Putamen (tissue), 1 donor: ENCODE measurements at regions not wholly inside any gene's neighbourhood (a gene's known extent, or its start where the extent isn't known, plus 50 kb on each side); places are given as distances from the start of the nearest gene placed in this dataset.
"Not testable (repeated sequence)": the region's sequence is repeated elsewhere in the genome, so short reads cannot be mapped to it uniquely, and the experiment has no call there.

ENCODE experiments used
- DNase-seq: peaks from one replicate; pipeline ENCODE4 v3.0.0-alpha.2; 2016; ENCODE audit warnings: low spot score

DNA sequence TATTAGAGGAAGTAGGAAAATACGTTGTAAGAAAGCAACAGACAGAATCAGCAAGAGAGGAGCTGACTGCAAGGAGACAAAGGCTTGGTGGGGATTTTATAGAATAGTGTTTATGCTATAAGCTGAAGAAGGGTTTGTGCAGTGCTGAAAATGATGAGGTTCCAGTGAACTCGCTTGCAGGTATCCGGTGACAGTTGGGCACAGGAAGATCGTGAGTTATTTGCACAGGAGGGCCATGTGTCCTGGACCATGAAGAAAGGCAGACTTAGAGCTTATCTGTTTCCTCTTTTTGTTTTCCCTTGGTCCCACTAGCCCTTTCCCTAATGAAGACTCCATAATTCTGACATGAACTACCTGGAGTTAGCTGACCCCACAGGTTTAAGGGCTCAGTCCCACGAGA is 61.4 kb downstream of the NXNL2 start:
- DNase-seq = no peak

DNA sequence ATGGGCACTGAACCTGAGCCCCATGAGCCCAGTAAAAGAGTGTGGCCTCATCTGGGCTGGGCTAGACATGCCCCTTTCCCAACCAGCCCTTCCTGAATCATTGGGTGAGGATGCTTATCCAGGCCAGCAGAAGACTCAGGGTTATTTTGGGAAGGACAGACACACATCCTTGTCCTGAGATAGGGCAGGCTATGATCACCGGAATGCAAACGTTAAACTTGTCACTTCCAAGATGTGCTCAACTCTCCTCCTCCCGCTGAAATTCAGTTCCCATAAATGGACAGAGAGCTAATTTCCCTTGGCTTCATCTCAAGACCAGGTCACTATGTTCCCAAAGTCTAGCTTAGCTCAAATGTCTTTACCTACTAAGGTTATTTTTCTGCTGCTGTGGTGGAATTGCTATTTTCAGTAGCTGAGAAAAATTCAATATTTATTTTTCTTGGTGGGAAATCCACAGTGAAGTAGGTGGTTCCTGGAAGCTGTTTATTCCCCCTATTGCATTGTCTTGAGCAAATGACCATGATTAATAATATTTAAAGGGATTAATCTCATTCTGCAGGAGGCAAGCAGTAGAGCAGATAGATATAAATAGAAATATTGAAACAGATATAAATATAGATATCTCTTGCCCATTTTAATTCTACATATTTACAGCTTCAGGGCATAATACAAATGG is 70.0 kb downstream of the NXNL2 start:
- no peak for DNase-seq

DNA sequence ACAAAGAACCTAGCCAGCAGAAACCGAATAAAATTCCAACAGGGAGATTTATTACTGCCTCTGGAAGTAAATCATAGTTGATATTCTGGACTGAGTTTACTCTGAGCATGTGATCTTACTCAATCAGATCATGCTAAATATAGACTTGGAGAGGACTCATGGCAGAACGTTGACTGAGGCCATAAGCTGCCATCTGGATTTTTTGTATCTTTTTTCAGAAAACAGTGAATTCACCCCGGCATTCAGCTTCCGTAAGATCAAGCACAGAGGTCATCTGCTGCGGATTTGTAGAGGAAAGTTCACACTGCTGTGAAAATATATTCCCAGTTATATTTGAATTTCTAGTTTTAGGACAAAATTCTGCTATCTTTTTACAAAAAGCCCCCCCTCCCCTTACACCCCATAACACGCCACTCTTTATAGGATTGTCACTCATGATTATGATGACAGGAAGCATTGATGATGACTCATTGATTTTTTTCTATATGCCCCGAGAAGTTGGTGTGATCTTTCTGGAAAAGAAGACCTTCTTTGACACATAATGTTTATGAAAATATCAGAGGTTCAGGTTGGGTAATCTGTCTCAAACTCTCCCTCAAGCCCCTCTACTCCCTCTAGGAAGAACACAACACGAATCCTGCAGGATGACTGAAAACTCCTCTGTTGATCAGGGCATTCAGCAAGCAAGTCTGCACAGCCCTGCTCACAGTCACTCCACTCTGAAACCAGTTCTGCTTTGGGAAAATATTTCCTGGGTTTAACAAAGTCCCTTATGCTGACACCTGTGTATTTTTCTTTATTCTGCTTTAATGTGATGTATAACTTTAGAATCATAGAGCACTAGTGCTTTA is 70.8 kb downstream of the NXNL2 start:
- no peak for DNase-seq

DNA sequence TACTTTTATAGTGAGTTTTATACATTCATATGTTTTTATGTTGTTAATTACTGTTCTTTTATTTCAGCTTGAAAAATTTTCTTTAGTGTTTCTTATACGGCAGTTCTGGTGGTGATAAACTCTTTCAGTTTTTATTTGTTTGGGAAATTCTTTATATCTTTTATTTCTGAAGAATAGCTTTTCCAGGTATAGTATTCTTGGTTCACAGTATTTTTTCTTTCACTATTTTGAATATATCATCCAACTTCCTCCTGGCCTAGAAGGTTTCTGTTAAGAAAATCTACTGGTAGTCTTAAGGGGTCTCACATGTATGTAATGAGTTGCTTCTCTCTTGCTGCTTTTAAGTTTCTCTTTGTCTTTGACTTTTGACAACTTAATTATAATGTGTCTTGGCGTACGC is 79.4 kb downstream of the NXNL2 start:
- no peak for DNase-seq

DNA sequence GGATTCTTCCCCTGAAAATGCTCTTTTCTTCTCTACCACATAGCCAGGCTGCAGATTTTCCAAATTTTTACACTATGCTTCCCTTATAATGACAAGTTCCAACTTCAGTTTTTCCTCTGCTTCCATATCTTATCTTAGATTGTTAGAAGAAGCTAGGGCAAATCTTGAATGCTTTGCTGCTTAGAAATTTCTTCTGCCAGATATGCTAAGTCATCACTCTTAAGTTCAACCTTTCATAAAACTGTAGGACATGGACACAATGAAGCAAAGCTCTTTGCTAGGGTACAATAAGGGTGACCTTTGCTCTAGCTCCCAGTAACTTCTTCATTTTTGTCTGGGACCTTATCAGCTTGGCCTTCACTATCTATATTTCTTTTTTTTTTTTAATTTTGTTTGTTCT is 88.7 kb downstream of the NXNL2 start:
- no peak for DNase-seq

DNA sequence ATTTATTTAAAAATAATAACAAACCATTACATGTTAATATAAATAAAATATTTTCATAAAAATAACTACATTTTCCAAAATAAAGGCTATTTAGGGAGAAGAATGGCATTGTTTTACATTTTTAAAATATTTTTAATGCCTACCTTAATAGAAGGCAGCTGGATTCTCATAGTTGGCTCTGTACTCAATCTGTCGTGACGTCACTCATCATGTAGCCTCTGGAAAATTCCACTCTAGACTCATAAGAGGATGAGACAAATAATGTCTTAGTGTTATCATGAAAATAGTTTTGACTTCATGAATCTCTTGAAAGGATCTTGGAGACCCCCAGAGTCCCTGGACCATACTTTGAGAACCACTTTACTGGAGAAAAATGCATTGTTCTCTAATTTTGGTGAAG is 93.1 kb downstream of the NXNL2 start:
- DNase-seq = no peak

DNA sequence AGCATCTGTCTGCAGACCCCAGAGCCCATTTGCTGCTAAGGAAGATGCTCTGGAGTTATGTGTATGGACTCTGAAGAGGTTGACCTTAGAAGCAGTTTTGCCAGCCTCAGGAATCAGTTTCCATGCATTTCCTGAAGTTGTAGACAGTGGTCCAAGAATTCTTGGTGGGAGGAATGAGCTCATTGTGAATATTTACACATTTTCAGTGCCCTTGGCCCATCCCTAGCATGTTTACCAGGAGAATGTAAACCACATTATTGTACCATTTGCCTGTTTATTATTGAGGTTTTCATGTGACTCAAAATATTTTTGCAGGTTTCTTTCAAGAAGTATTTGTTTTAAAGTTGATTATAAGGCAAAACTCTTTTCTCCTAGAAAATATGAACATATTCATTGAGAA is 93.8 kb downstream of the NXNL2 start:
- no peak for DNase-seq

DNA sequence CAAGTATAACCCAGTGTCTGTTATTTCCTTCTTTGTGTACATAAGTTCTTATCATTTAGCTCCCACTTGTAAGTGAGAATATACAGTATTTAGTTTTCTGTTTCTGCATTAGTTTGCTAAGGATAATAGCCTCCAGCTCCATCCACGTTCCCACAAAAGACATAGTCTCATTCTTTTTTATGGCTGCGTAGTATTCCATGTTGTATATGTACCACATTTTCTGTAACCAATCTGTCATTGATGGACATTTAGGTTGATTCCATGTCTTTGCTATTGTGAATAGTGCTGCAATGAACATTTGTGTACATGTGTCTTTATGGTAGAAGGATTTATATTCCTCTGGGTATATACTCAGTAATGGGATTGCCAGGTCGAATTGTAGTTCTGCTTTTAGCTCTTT is 95.6 kb downstream of the NXNL2 start:
- DNase-seq = not testable (repeated sequence)

DNA sequence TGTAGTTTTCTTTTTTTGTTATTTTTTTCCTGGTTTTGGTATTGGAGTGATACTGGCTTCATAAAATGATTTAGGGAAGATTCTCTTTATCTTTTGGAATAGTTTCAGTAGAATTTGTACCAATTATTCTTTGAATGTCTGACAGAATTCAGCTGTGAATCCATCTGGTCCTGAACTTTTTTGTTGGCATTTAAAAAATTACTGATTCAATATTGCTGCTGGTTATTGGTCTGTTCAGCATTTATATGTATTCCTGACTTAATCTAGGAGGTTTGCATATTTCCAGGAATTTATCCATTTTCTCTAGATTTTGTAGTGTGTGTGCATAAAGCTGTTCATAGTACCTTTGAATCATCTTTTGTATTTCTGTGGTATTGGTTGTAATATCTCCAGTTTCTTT is 100.2 kb downstream of the NXNL2 start:
- DNase-seq = no peak

DNA sequence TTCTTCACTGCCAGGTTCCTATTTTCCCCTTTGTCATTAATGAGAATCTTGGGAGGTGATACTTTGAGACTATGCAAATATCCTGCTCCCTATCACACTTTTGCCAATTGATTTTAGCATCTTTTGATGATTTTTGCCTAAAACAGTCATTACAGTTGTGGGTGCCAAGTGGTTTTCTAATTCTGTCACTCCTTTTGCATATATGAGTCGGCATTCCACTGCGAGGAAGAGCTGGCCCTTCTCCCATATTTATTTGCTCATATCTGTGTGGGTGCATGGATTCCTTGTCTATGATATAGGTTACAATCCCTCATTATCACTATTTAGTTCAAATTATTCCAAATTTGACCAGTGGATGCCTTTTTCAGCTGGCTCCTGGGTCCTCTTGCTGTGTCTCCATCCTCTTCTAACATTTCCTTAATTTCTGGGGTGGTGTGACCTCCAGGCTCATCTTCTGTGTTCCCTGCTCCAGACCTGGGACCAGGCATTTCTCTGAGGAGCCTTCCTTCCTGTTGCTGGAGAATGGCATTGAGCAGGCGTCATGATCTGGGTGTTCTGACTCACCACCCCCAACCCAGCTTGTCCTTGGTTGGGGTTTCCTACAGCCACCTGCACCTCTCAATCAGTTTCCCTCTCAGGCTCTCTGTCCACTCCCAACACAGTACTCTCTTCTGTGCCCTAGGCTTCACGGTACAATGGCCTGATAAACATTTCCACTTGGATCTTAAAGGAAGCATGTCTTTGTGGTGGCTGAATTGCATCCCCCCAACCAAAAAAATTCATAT is 106.7 kb downstream of the NXNL2 start:
- no peak for DNase-seq

DNA sequence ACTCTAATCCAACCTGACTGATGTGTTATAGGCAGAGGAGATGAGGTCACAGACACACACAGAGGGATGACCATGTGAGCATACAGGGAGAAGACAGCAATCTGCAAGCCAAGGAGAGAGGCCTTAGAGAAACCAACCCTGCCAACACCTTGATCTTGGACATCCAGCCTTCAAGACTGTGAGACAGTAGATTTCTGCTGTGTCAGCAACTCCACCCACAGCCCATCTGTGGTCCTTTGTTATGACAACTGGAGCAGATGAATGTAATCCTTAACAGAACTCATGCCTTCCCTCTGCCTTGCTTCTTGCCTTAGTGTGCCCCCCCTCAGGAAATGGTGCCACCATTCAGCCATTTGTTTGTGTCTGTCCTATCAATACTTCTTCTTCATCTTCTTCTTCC is 107.4 kb downstream of the NXNL2 start:
- no peak for DNase-seq

DNA sequence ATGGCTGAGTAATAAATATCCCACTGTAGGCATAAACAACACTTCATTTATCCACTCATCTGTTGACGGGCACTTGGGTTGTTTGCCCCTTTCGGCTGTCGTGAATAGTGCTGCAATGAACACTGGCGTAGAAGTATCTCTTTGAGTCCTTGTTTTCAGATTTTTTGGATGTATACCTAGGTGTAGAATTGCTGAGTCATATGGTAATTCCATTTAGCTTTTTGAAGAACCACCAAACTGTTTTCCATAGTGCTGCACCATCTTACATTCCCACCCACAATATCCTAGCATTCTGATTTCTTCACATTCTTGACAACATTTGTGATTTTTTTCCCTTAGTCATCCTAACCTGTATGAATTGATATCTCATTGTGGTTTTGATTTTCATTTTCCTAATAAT is 109.0 kb downstream of the NXNL2 start:
- DNase-seq = no peak

DNA sequence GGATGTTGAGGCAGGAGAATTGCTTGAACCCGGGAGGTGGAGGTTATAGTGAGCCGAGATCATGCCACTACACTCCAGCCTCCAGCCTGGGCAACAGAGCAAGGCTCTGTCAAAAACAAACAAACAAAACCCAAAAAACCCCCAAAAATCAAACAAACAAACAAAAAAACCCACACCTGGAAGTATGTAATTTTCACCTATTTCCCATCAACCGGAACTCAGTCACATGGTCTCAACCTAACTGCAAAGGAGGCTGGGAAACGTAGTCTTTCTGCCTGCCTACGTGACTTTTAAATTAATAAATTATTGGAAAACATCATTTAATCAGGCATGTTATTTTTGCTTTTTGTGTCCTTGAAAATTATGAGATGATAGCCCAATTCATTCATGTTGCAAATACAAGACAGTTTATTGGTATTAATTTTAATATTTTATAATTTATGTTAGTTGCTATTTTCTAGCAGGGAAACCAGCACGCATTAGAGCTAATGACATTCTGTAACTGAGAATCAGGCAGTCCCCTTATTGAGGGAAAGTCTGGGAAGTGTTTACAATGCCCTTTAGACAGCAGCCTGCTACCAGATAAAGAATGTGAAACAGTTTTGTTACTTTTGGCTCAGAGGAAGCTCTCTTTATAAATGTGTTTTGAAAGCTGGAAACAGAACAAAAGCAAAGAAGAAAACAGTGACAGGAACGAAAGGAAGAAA is 110.3 kb downstream of the NXNL2 start:
- no peak for DNase-seq

DNA sequence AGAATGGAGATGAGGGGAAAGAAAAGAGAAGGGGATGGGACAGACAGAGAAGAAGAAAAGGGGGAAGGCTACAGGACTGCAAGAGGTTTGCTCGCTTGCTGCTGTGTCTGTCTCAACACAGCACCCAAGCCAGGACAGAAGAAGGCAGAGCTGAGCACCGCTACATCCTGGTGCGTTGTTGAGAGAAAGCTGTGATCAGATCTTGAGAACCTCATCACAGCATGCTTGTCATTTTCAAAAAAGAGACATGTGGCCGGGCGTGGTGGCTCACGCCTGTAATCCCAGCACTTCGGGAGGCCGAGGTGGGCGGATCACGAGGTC is 110.9 kb downstream of the NXNL2 start:
- no peak for DNase-seq

DNA sequence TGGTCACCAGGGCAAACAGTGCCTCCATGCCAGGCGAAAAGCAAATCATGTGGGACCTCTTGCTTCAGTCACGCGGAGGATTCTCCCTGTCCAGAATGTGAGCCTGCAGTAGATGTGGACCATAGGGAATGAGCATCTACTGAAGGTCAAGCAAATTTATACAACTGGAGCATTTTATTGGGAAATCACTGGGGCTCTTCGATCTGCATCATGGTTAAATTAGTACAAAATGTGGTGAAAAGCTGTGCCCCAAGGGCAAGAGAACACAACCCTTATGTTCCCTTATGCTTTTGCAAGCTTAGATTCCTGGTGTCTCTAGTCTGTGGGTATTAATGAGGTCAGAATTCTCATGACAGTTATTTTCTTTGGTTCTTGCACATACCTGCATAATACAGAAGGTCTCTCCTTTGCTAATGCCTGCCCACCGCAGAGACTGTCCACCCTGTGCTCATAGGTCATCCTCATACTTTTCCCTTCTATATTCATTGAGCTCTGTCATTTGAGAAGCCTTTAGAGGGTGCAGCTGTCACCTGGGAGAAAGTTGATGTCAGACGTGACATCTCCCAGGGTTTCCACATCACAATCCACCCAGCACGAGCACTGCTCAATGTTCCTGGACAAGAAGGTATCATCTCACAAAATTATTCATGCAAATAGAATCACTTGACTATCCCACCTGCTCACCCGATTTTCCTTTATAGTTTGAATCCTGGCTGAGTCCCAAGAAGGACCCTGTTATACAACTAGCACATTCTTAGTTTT is 111.7 kb downstream of the NXNL2 start:
- no peak for DNase-seq

DNA sequence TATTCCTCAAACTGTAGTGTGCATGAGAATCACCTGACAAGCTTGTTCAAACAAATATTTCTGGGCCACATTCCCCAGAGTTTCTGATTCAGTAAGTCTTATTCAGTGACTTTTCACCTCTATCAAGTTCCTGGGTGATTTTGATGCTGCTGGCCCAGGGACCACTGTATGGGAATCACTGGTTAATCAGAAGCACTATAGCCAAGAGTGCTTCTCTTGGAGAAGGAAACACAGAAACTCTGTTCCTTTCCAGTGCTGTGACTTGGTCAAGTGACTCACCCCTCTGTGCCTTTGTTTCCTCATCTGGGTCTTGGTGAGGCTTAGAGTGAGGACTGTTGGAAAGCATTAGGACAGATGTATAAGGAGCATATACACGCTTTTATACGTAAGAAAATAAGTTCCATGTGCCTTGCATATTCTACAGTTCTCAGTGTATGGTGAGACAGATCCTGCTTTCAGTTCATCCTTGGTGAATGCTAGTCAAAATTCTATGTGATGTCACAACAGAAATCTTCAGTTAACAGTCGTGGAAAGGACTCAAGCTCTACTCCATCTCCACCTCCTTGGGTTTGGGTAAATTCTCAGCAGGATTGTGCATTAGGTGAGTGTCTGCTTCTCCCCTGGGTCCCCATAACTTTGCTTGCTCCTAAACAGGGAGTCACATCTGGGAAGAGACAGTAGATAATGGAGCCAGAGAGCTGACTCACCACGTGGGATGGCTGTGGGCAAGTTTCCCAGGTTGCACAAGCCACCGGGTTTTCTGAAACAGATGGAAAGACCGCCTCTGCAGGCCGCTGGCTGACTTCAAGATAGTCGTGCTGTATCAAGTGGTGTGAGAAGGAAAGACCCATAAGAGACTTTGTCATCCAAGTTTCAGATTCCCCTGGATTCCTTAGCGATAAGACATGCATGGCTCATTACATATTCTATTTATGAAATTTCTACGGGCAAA is 117.0 kb downstream of the NXNL2 start:
- DNase-seq = no peak

DNA sequence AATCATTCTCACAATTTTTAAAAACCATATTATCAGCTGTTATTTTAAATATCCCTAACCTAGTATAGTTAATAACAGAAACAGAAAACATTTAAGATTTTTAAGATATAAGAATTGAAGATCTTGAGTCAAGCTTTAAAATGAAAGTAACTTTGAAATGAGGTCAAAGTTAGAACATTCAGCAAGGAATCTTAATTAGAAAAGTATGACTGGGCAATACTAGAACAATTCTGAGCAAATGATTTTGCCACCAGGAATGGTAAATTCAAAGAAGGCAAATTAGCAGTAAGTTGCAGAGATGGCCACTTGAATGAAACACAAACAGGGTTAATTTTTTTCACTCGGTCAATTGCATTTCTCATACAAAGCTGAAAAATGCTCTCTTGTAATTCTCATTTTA is 117.9 kb downstream of the NXNL2 start:
- no peak for DNase-seq

DNA sequence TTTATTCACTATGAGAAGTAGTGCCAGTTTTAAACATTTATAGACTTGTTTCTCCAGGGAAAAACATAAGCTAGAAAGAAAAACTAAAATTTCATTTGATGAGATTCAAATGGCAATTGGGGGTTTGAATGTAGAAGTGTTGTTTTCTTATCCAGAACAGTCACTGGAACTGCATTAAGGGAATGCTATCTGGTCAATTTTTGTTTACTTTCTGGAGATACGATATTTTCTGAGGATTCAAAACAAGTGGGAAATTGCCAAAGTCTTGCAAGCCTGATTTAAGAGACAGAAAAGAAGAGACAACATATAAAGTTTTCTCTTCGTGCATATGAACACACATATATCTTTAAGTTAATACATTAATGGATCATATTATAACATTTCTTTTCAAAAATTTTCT is 118.4 kb downstream of the NXNL2 start:
- no peak for DNase-seq

DNA sequence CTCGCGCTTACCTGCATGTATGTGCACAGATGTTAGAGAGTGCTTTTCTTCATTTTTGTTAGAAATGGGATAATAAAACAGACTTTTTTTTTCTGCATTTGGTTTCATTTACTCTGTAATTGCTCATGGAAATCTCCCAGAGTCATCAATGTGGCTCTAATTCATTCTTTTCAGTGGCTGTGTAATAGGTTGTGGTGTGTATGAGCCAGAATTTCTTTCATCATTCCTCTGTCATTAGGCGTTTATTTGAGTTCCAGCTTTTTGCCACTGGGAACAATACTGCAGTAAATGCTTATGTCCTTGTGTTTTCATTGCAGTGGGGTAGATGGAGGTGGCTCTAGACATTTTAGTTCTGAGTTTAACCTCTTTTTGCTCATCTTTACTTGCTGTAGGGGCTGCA is 118.9 kb downstream of the NXNL2 start:
- DNase-seq = no peak

DNA sequence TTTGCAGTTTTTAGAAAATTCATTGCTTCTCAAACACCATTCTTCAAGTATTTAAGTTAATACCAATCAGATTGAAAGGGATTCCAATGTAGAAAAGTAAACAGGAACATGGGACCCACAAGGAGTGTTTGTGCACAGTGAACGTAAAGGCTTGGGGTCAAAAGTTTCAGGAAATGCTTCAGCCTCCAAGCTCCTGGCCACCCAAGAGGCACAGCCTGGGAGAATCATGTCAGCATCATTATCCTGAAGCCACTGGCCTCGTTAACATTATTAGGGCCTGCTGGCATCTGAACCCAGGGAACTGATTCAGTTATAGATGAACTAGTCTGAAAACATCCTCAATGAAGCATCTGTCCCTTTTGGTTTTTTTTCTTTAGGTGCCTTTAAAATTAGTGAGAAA is 122.9 kb downstream of the NXNL2 start:
- no peak for DNase-seq
